KMS-11 (cell line): ENCODE measurements at regions not wholly inside any gene's neighbourhood (a gene's known extent, or its start where the extent isn't known, plus 50 kb on each side); places are given as distances from the start of the nearest gene placed in this dataset.

ENCODE experiments used
- H2AFZ ChIP-seq: fragments of 200-600 bp; sonication (generic); 2 replicates; pipeline ENCODE4 v1.6.1; 2016; ENCODE audit warnings: antibody characterized with exemption, mixed run types, low read depth
- H3K27ac ChIP-seq: fragments of 200-600 bp; sonication (generic); 2 replicates; pipeline ENCODE4 v1.6.1; 2016; ENCODE audit warnings: mild to moderate bottlenecking, mixed run types
- H3K27me3 ChIP-seq: fragments of 200-600 bp; sonication (generic); 2 replicates; pipeline ENCODE4 v1.6.1; 2017; ENCODE audit warnings: mild to moderate bottlenecking, low read depth, mixed run types, moderate library complexity; ENCODE audit not compliant: insufficient read depth
- H3K36me3 ChIP-seq: fragments of 200-600 bp; sonication (generic); 2 replicates; pipeline ENCODE4 v1.6.1; 2017; ENCODE audit warnings: mild to moderate bottlenecking, mixed run types; ENCODE audit not compliant: insufficient read depth
- H3K4me1 ChIP-seq: fragments of 200-600 bp; sonication (generic); 2 replicates; pipeline ENCODE4 v1.6.1; 2016; ENCODE audit warnings: mild to moderate bottlenecking, low read depth, mixed run types; ENCODE audit not compliant: poor library complexity, severe bottlenecking
- H3K4me2 ChIP-seq: fragments of 200-600 bp; sonication (generic); 2 replicates; pipeline ENCODE4 v1.7.0; 2016; ENCODE audit warnings: mild to moderate bottlenecking, mixed run types
- H3K4me3 ChIP-seq: fragments of 200-600 bp; sonication (generic); IDR thresholded peaks from 2 replicates; pipeline ENCODE4 v1.6.1; 2017; ENCODE audit warnings: low read depth, low read length, mixed read lengths; ENCODE audit not compliant: insufficient read depth
- H3K79me2 ChIP-seq: fragments of 200-600 bp; sonication (generic); 2 replicates; pipeline ENCODE4 v1.6.1; 2016; ENCODE audit warnings: low read depth, mixed run types; ENCODE audit not compliant: insufficient read depth
- H3K9ac ChIP-seq: fragments of 200-600 bp; sonication (generic); 2 replicates; pipeline ENCODE4 v1.6.1; 2016; ENCODE audit warnings: mild to moderate bottlenecking, mixed run types
- H4K20me1 ChIP-seq: fragments of 200-600 bp; sonication (generic); 2 replicates; pipeline ENCODE4 v1.6.1; 2016; ENCODE audit warnings: mild to moderate bottlenecking, mixed run types; ENCODE audit not compliant: insufficient read depth
- TF ChIP-seq, protein P1 (sequence below): fragments of 200-600 bp; sonication (generic); conservative IDR thresholded peaks from 2 replicates; pipeline ENCODE4 v1.6.1; 2017; ENCODE audit warnings: low read depth, mild to moderate bottlenecking, antibody characterized with exemption, low read length, moderate library complexity, mixed read lengths

DNA sequence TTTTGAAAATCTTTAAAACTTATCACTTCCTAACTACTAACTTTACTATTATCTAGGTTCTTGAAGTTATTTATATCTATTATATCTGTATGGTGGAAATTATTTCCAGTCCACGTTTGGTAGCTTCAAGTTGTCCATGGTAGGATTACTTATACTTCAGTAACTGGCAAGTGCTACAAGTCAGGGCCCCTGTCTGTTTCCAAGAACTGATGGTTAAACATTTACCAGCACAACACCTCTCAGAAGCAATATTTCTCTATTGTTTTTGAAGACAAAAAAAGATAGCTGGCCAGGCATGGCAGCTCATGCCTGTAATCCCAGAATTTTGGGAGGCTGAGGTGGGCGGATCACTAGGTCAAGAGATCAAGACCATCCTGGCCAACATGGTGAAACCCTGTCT lies 240.4 kb upstream of the RHOBTB1 start:
- Histone ChIP-seq H3K4me1 (no peaks in the 10 kb centered on the region), H3K27me3 (no peaks in the 10 kb centered on the region), H3K27ac (no peak overlapping the region), H3K4me3 (no peak overlapping the region), H4K20me1 (no peaks in the 10 kb centered on the region), H3K4me2 (no peak overlapping the region), H3K9ac (no peak overlapping the region), H3K79me2 (no peaks in the 10 kb centered on the region), H3K36me3 (no peaks in the 10 kb centered on the region), H2AFZ (no peak overlapping the region)
- TF ChIP-seq, protein P1, sequence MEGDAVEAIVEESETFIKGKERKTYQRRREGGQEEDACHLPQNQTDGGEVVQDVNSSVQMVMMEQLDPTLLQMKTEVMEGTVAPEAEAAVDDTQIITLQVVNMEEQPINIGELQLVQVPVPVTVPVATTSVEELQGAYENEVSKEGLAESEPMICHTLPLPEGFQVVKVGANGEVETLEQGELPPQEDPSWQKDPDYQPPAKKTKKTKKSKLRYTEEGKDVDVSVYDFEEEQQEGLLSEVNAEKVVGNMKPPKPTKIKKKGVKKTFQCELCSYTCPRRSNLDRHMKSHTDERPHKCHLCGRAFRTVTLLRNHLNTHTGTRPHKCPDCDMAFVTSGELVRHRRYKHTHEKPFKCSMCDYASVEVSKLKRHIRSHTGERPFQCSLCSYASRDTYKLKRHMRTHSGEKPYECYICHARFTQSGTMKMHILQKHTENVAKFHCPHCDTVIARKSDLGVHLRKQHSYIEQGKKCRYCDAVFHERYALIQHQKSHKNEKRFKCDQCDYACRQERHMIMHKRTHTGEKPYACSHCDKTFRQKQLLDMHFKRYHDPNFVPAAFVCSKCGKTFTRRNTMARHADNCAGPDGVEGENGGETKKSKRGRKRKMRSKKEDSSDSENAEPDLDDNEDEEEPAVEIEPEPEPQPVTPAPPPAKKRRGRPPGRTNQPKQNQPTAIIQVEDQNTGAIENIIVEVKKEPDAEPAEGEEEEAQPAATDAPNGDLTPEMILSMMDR = no peak

DNA sequence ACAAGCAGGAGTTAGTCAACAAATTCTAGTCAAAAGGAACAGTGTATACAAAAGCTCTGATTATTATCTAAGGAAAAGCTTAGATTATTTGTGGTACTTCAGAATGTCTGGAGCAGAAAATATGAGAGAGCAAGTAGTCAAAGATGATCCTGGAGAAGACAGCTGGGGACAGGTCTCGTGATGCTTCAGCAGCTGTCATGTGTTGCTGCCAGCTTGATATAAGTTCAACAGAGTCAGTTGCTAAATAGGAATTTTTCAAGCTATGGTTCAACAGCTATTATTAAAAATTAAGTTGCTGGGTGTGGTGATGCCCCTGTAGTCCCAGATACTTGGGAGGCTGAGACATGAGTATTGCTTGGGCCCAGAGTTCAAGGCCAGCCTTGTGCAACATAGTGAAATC lies 240.0 kb upstream of the RHOBTB1 start:
- Histone ChIP-seq H3K4me3 (no peak overlapping the region), H3K9ac (no peak overlapping the region), H3K36me3 (no peaks in the 10 kb centered on the region), H3K4me2 (no peak overlapping the region), H3K27ac (no peak overlapping the region), H4K20me1 (no peaks in the 10 kb centered on the region), H2AFZ (no peak overlapping the region), H3K4me1 (no peaks in the 10 kb centered on the region), H3K27me3 (no peaks in the 10 kb centered on the region), H3K79me2 (no peaks in the 10 kb centered on the region)
- TF ChIP-seq, protein P1 = no peak

DNA sequence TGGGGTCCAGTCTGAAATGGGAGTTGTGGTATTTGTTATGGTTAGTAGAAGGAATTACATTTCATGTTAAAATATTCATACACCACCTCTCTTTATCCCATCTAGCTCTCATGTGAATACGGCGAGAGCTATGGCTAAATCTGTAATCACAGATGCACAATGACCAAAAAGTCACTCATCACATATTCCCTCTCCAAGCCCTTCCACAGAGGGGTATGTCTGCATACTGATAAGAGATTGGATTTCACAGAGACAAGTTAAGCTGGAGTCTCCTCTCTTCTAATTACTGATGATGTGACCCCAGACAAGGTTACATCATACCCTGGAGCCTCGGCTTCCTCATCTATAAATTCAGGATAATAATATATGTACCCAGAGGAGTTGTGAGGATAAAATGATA lies 237.8 kb upstream of the RHOBTB1 start:
- TF ChIP-seq, protein P1 = no peak
- H2AFZ ChIP-seq = no peak overlapping the region
- H3K4me1 ChIP-seq = no peaks in the 10 kb centered on the region
- H3K4me3 ChIP-seq = no peak overlapping the region
- H3K79me2 ChIP-seq = no peaks in the 10 kb centered on the region
- H3K27ac ChIP-seq = no peak overlapping the region
- no peaks in the 10 kb centered on the region for H4K20me1 ChIP-seq
- no peak overlapping the region for H3K9ac ChIP-seq
- H3K4me2 ChIP-seq = no peak overlapping the region
- H3K36me3 ChIP-seq = no peaks in the 10 kb centered on the region
- no peaks in the 10 kb centered on the region for H3K27me3 ChIP-seq

DNA sequence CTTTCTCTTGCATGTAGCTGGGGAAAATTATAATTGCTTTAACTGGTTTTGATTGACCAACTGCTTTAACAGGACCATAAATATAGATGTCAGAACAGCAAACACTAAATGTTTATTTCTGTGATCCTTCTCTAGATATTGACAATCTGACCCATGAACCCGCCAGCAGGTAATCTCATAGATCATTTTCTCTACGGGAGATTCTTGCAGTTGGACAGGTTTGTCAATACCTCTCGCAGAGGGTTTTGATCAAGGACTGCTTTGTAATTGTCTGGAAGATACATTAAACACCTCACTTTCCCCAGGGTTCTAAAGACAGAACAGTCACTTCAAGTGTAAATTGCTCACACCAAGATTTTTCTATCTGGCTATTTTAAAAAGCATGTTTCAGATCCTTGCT lies 235.8 kb upstream of the RHOBTB1 start:
- no peak overlapping the region for H2AFZ ChIP-seq
- H3K36me3 ChIP-seq = no peaks in the 10 kb centered on the region
- H3K79me2 ChIP-seq = no peaks in the 10 kb centered on the region
- no peak overlapping the region for H3K4me2 ChIP-seq
- no peak overlapping the region for H3K4me3 ChIP-seq
- no peaks in the 10 kb centered on the region for H3K4me1 ChIP-seq
- H3K27ac ChIP-seq = no peak overlapping the region
- TF ChIP-seq, protein P1 = no peak
- H3K27me3 ChIP-seq = no peaks in the 10 kb centered on the region
- no peak overlapping the region for H3K9ac ChIP-seq
- no peaks in the 10 kb centered on the region for H4K20me1 ChIP-seq

DNA sequence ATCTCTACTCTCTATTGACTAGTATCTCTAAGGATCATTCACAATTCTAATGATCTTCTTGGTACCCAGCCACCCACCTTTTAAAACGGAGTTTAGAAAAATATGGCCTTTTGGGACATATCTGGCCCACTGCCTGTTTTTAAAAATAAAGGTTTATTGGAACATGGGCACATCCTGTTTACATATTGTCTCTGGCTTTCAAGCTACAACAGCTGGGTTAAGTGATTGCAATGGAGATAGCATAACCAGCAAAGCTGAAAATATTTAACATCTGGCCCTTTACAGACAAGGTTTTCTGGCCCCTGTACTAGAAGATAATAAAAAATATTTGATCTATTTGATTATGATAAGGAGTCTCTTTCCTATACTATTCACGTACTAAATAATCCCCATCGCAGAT lies 232.4 kb upstream of the RHOBTB1 start:
- Histone ChIP-seq H3K27ac (no peak overlapping the region), H3K27me3 (no peaks in the 10 kb centered on the region), H2AFZ (no peak overlapping the region), H3K36me3 (no peaks in the 10 kb centered on the region), H3K79me2 (no peaks in the 10 kb centered on the region), H3K4me3 (no peak overlapping the region), H3K4me1 (no peaks in the 10 kb centered on the region), H4K20me1 (no peaks in the 10 kb centered on the region), H3K9ac (no peak overlapping the region), H3K4me2 (no peak overlapping the region)
- TF ChIP-seq, protein P1 = no peak
